ENCODE measurements at regions not wholly inside any gene's neighbourhood (a gene's known extent, or its start where the extent isn't known, plus 50 kb on each side); places are given as distances from the start of the nearest gene placed in this dataset.
A peak's percentile ranks its signal among the peaks of the same experiment; 100 is the strongest.

GRCh38 chr13:68076046-68076445 is 845.9 kb upstream of the PCDH9 start:
- H3K4me2 ChIP-seq (ENCODE audit: extremely low read depth, insufficient read depth, low read length): no peak overlapping the region
- no peaks in the 10 kb centered on the region for H3K9me3 ChIP-seq (ENCODE audit: control insufficient read depth, insufficient read depth, low read depth, low read length)
- no peak overlapping the region for H3K27ac ChIP-seq (ENCODE audit: insufficient read depth, low read length)
- no peak overlapping the region for H2AFZ ChIP-seq (ENCODE audit: low read length)
- DNase-seq (ENCODE audit: low read depth in 2 of 2): no peak
- no peaks in the 10 kb centered on the region for H3K27me3 ChIP-seq (ENCODE audit: control insufficient read depth, insufficient read depth, low read length)
- no peaks in the 10 kb centered on the region for H3K79me2 ChIP-seq (ENCODE audit: control insufficient read depth, insufficient read depth, low read length)
- H3K4me3 ChIP-seq (replicated peaks in 1 of 4; ENCODE audit: control extremely low read depth in 1 of 4, insufficient read depth in 1 of 4, low read depth in 3 of 4, low read length in 4 of 4): no peak overlapping the region
- H3K36me3 ChIP-seq (ENCODE audit: control insufficient read depth, insufficient read depth, low read length): no peaks in the 10 kb centered on the region
- H4K20me1 ChIP-seq (ENCODE audit: control insufficient read depth, extremely low read depth, insufficient read depth, low read length): no peaks in the 10 kb centered on the region
- H3K4me1 ChIP-seq (ENCODE audit: control insufficient read depth, extremely low read depth, insufficient read depth, low read length): no peaks in the 10 kb centered on the region
- TF ChIP-seq EZH2 (IDR thresholded peaks at IDR 0.05; ENCODE audit: low read length, missing control alignments) (no peak), CTCF (conservative IDR thresholded peaks at IDR 0.05 in 1 of 2, IDR thresholded peaks at IDR 0.05 in 1 of 2; ENCODE audit: low read depth in 1 of 2, low read length in 2 of 2) (no peak)
- H3K9ac ChIP-seq (ENCODE audit: insufficient read depth, low read length): no peak overlapping the region

GRCh38 chr13:68066879-68067513 is 836.9 kb upstream of the PCDH9 start:
- no peaks in the 10 kb centered on the region for H3K36me3 ChIP-seq (ENCODE audit: control insufficient read depth, insufficient read depth, low read length)
- no peak for DNase-seq (ENCODE audit: low read depth in 2 of 2)
- H3K4me1 ChIP-seq (ENCODE audit: control insufficient read depth, extremely low read depth, insufficient read depth, low read length): no peaks in the 10 kb centered on the region
- H3K79me2 ChIP-seq (ENCODE audit: control insufficient read depth, insufficient read depth, low read length): no peaks in the 10 kb centered on the region
- no peaks in the 10 kb centered on the region for H3K27me3 ChIP-seq (ENCODE audit: control insufficient read depth, insufficient read depth, low read length)
- H3K27ac ChIP-seq (ENCODE audit: insufficient read depth, low read length): no peak overlapping the region
- no peaks in the 10 kb centered on the region for H4K20me1 ChIP-seq (ENCODE audit: control insufficient read depth, extremely low read depth, insufficient read depth, low read length)
- no peak overlapping the region for H3K4me2 ChIP-seq (ENCODE audit: extremely low read depth, insufficient read depth, low read length)
- no peak overlapping the region for H3K9ac ChIP-seq (ENCODE audit: insufficient read depth, low read length)
- no peak overlapping the region for H3K4me3 ChIP-seq (replicated peaks in 1 of 4; ENCODE audit: control extremely low read depth in 1 of 4, insufficient read depth in 1 of 4, low read depth in 3 of 4, low read length in 4 of 4)
- TF ChIP-seq CTCF (conservative IDR thresholded peaks at IDR 0.05 in 1 of 2, IDR thresholded peaks at IDR 0.05 in 1 of 2; ENCODE audit: low read depth in 1 of 2, low read length in 2 of 2) (no peak), EZH2 (IDR thresholded peaks at IDR 0.05; ENCODE audit: low read length, missing control alignments) (no peak)
- no peak overlapping the region for H2AFZ ChIP-seq (ENCODE audit: low read length)
- no peaks in the 10 kb centered on the region for H3K9me3 ChIP-seq (ENCODE audit: control insufficient read depth, insufficient read depth, low read depth, low read length)

- Histone ChIP-seq H2AFZ (ENCODE audit: low read length) (no peak overlapping the region), H3K79me2 (ENCODE audit: control insufficient read depth, insufficient read depth, low read length) (no peaks in the 10 kb centered on the region), H3K27me3 (ENCODE audit: control insufficient read depth, insufficient read depth, low read length) (no peaks in the 10 kb centered on the region), H3K4me1 (ENCODE audit: control insufficient read depth, extremely low read depth, insufficient read depth, low read length) (no peaks in the 10 kb centered on the region), H3K9ac (ENCODE audit: insufficient read depth, low read length) (no peak overlapping the region), H3K36me3 (ENCODE audit: control insufficient read depth, insufficient read depth, low read length) (no peaks in the 10 kb centered on the region), H4K20me1 (ENCODE audit: control insufficient read depth, extremely low read depth, insufficient read depth, low read length) (no peaks in the 10 kb centered on the region), H3K9me3 (ENCODE audit: control insufficient read depth, insufficient read depth, low read depth, low read length) (no peaks in the 10 kb centered on the region), H3K27ac (ENCODE audit: insufficient read depth, low read length) (no peak overlapping the region), H3K4me3 (replicated peaks in 1 of 4; ENCODE audit: control extremely low read depth in 1 of 4, insufficient read depth in 1 of 4, low read depth in 3 of 4, low read length in 4 of 4) (no peak overlapping the region), H3K4me2 (ENCODE audit: extremely low read depth, insufficient read depth, low read length) (no peak overlapping the region)
- peak in 1 of 2 donors; percentile 12 for DNase-seq (ENCODE audit: low read depth in 2 of 2)
- TF ChIP-seq EZH2 (IDR thresholded peaks at IDR 0.05; ENCODE audit: low read length, missing control alignments): no peak
Measured at GRCh38 chr13:68064001-68064770, 834.0 kb upstream of the PCDH9 start.

Measured in fibroblast of lung (primary cell).